Fibroblast of lung (primary cell): ENCODE measurements at regions not wholly inside any gene's neighbourhood (a gene's known extent, or its start where the extent isn't known, plus 50 kb on each side); places are given as distances from the start of the nearest gene placed in this dataset.

Source experiments
- DNase-seq, 2 donors: peaks; one replicate each; pipeline versions ENCODE4 v3.0.0 to v3.0.0-alpha.2; 2010; ENCODE audit warnings: low read depth in 2 of 2
- H2AFZ ChIP-seq: 2 replicates; pipeline ENCODE4 v1.5.1; 2012; ENCODE audit warnings: low read length, control low read depth, inconsistent platforms
- H3K27ac ChIP-seq: 2 replicates; pipeline ENCODE4 v1.5.1; 2011; ENCODE audit warnings: low read length, control low read depth; ENCODE audit not compliant: insufficient read depth
- H3K27me3 ChIP-seq: 2 replicates; pipeline ENCODE4 v1.5.1; 2011; ENCODE audit warnings: mild to moderate bottlenecking, low read length; ENCODE audit not compliant: control insufficient read depth, insufficient read depth
- H3K36me3 ChIP-seq: 2 replicates; pipeline ENCODE4 v1.5.1; 2011; ENCODE audit warnings: low read length; ENCODE audit not compliant: control insufficient read depth, insufficient read depth
- H3K4me1 ChIP-seq: 2 replicates; pipeline ENCODE4 v1.5.1; 2011; ENCODE audit warnings: low read length; ENCODE audit not compliant: control insufficient read depth, insufficient read depth; ENCODE audit errors: extremely low read depth
- H3K4me2 ChIP-seq: 2 replicates; pipeline ENCODE4 v1.5.1; 2011; ENCODE audit warnings: low read length, control low read depth; ENCODE audit not compliant: insufficient read depth; ENCODE audit errors: extremely low read depth
- H3K4me3 ChIP-seq, 4 experiments: fragments of 200-600 bp in 1 of 4; sonication (generic) in 1 of 4; replicated peaks in 1 of 4; 2 replicates each; pipeline ENCODE4 v1.5.1; 2011 to 2016; ENCODE audit warnings: low read length in 4 of 4, low read depth in 3 of 4, mild to moderate bottlenecking in 3 of 4, control low read depth in 2 of 4, inconsistent platforms in 1 of 4, mixed read lengths in 1 of 4; ENCODE audit not compliant: insufficient read depth in 1 of 4; ENCODE audit errors: control extremely low read depth in 1 of 4
- H3K79me2 ChIP-seq: 2 replicates; pipeline ENCODE4 v1.5.1; 2012; ENCODE audit warnings: mild to moderate bottlenecking, low read length, inconsistent platforms; ENCODE audit not compliant: control insufficient read depth, insufficient read depth
- H3K9ac ChIP-seq: 2 replicates; pipeline ENCODE4 v1.5.1; 2011; ENCODE audit warnings: mild to moderate bottlenecking, low read length, control low read depth; ENCODE audit not compliant: insufficient read depth
- H3K9me3 ChIP-seq: 2 replicates; pipeline ENCODE4 v1.5.1; 2012; ENCODE audit warnings: low read depth, low read length; ENCODE audit not compliant: control insufficient read depth, insufficient read depth
- H4K20me1 ChIP-seq: 2 replicates; pipeline ENCODE4 v1.5.1; 2011; ENCODE audit warnings: low read length; ENCODE audit not compliant: control insufficient read depth, insufficient read depth; ENCODE audit errors: extremely low read depth
- EZH2 ChIP-seq: IDR thresholded peaks from 2 replicates; pipeline ENCODE4 v1.5.1; 2012; ENCODE audit warnings: low read length, control low read depth, mild to moderate bottlenecking; ENCODE audit errors: missing control alignments
- TF ChIP-seq, protein P1 (sequence below), 2 donors: IDR thresholded peaks in 1 of 2; conservative IDR thresholded peaks in 1 of 2; 1 replicate in 1 of 2; 2 replicates in 1 of 2; pipeline ENCODE4 v1.5.1; 2011 to 2012; ENCODE audit warnings: low read length in 2 of 2, control low read depth in 1 of 2, inconsistent platforms in 1 of 2, low read depth in 1 of 2, mild to moderate bottlenecking in 1 of 2

DNA sequence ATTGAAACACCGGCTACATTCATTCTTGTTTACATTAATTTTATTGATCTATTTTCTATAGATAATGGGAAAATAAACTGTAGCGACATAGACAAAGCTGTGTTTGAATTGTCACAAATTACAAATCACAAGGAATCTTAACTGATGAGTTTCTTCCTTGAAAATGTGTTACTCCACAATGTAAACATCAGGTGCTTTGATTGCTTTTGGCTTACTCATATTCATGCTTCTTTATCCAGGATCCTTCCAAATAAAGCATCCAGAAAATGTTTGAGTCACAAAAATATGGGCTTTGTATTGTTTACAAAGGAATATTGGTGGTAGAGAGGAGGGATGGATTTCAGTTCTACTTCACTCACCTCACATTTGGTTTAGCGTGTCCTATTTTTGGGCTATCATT lies 64.0 kb downstream of the BMP2 start:
- Histone ChIP-seq H3K4me1 (no peaks in the 10 kb centered on the region), H3K27me3 (no peaks in the 10 kb centered on the region), H3K4me2 (no peak overlapping the region), H4K20me1 (no peaks in the 10 kb centered on the region), H3K36me3 (no peaks in the 10 kb centered on the region), H3K9ac (no peak overlapping the region), H3K79me2 (no peaks in the 10 kb centered on the region), H3K4me3 (no peak overlapping the region), H2AFZ (no peak overlapping the region), H3K9me3 (no peaks in the 10 kb centered on the region), H3K27ac (no peak overlapping the region)
- no peak for TF ChIP-seq EZH2
- TF ChIP-seq, protein P1, sequence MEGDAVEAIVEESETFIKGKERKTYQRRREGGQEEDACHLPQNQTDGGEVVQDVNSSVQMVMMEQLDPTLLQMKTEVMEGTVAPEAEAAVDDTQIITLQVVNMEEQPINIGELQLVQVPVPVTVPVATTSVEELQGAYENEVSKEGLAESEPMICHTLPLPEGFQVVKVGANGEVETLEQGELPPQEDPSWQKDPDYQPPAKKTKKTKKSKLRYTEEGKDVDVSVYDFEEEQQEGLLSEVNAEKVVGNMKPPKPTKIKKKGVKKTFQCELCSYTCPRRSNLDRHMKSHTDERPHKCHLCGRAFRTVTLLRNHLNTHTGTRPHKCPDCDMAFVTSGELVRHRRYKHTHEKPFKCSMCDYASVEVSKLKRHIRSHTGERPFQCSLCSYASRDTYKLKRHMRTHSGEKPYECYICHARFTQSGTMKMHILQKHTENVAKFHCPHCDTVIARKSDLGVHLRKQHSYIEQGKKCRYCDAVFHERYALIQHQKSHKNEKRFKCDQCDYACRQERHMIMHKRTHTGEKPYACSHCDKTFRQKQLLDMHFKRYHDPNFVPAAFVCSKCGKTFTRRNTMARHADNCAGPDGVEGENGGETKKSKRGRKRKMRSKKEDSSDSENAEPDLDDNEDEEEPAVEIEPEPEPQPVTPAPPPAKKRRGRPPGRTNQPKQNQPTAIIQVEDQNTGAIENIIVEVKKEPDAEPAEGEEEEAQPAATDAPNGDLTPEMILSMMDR (conservative IDR thresholded peaks at IDR 0.05 in 1 of 2, IDR thresholded peaks at IDR 0.05 in 1 of 2; ENCODE audit: low read depth in 1 of 2, low read length in 2 of 2): no peak
- DNase-seq: no peak

DNA sequence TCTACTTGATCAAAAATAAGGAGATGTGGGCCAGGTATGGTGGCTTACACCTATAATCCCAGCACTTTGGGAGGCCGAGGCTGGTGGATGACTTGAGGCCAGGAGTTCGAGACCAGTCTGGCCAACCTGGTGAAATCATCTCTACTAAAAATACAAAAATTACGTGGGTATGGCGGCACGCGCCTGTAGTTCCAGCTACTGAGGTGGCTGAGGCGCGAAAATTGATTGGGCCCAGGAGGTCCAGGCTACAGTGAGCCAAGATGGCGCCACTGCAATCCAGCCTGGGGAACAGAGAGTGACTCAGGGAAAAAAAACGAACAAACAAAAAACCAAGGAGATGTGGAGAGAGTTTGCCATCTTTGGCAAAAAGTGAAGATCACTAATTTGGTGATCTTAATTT lies 65.3 kb downstream of the BMP2 start:
- Histone ChIP-seq H3K9ac (no peak overlapping the region), H4K20me1 (no peaks in the 10 kb centered on the region), H2AFZ (no peak overlapping the region), H3K27me3 (no peaks in the 10 kb centered on the region), H3K36me3 (no peaks in the 10 kb centered on the region), H3K9me3 (no peaks in the 10 kb centered on the region), H3K4me1 (no peaks in the 10 kb centered on the region), H3K27ac (no peak overlapping the region), H3K4me3 (no peak overlapping the region), H3K4me2 (no peak overlapping the region), H3K79me2 (no peaks in the 10 kb centered on the region)
- TF ChIP-seq, protein P1 (conservative IDR thresholded peaks at IDR 0.05 in 1 of 2, IDR thresholded peaks at IDR 0.05 in 1 of 2; ENCODE audit: low read depth in 1 of 2, low read length in 2 of 2): no peak
- TF ChIP-seq EZH2: no peak
- DNase-seq: no peak

DNA sequence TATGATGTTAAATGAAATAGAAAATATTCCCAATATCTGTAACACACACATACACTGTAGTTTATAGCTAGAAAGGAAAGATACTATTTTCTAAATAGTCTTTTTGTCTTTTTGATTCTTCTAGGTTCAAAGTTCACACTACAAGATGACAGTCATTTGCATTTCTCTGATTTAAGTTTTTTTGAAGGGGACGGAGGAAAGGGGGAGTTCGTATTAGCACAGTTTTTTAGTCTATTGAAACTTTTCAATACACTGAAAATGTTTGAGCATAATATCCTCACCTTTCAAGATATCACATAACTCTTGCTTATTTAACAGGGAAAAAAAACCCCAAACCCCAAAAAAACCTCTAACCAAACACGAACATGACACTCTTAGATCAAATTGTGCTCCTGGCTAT lies 68.1 kb downstream of the BMP2 start:
- Histone ChIP-seq H3K9ac (no peak overlapping the region), H3K36me3 (no peaks in the 10 kb centered on the region), H3K4me1 (no peaks in the 10 kb centered on the region), H3K4me3 (no peak overlapping the region), H3K4me2 (no peak overlapping the region), H3K27me3 (no peaks in the 10 kb centered on the region), H2AFZ (no peak overlapping the region), H4K20me1 (no peaks in the 10 kb centered on the region), H3K9me3 (no peaks in the 10 kb centered on the region), H3K27ac (no peak overlapping the region), H3K79me2 (no peaks in the 10 kb centered on the region)
- DNase-seq: no peak
- TF ChIP-seq, protein P1 (conservative IDR thresholded peaks at IDR 0.05 in 1 of 2, IDR thresholded peaks at IDR 0.05 in 1 of 2; ENCODE audit: low read depth in 1 of 2, low read length in 2 of 2): no peak
- TF ChIP-seq EZH2: no peak
